Esophagus muscularis mucosa (tissue), 3 donors: ENCODE measurements at regions not wholly inside any gene's neighbourhood (a gene's known extent, or its start where the extent isn't known, plus 50 kb on each side); places are given as distances from the start of the nearest gene placed in this dataset.

ENCODE experiments used
- CTCF ChIP-seq, 3 experiments: fragments of 200-600 bp in 2 of 3; fragments of 450-650 bp in 1 of 3; sonication (generic) in 2 of 3; IDR thresholded peaks; one replicate each; pipeline ENCODE4 v1.5.1; 2017 to 2019; ENCODE audit warnings: antibody characterized with exemption in 3 of 3, mild to moderate bottlenecking in 2 of 3, moderate library complexity in 1 of 3
- POLR2AphosphoS5 ChIP-seq, 2 donors: sonication (generic); formaldehyde crosslinking; IDR thresholded peaks; one replicate each; pipeline ENCODE4 v1.6.1; 2017; ENCODE audit warnings: antibody characterized with exemption in 2 of 2

- TF ChIP-seq CTCF (IDR thresholded peaks at IDR 0.05) (no peak), POLR2AphosphoS5 (IDR thresholded peaks at IDR 0.05) (no peak)
These were observed 422.5 kb downstream of the FOXO1 start for GRCh38 chr13:40243982-40244381.
